ENCODE measurements at regions not wholly inside any gene's neighbourhood (a gene's known extent, or its start where the extent isn't known, plus 50 kb on each side); places are given as distances from the start of the nearest gene placed in this dataset.
A peak's percentile ranks its signal among the peaks of the same experiment; 100 is the strongest.

GRCh38 chrX:54639346-54640102 lies 109.5 kb downstream of the GNL3L start:
- H3K4me1 ChIP-seq (ENCODE audit: insufficient read depth, low read length, severe bottlenecking): peaks cover 17% of the 10 kb centered on the region
- no peaks in the 10 kb centered on the region for H3K79me2 ChIP-seq (ENCODE audit: insufficient read depth, low read length)
- H4K20me1 ChIP-seq (ENCODE audit: insufficient read depth, low read length): no peaks in the 10 kb centered on the region
- no peaks in the 10 kb centered on the region for H3F3A ChIP-seq (ENCODE audit: insufficient read depth, low read length)
- peak overlapping the region; percentile 76 for H3K27ac ChIP-seq (ENCODE audit: low read depth, low read length, poor library complexity, severe bottlenecking)
- H3K27me3 ChIP-seq (ENCODE audit: insufficient read depth, low read length): no peaks in the 10 kb centered on the region
- no peaks in the 10 kb centered on the region for H3K9me2 ChIP-seq (ENCODE audit: low read depth, low read length)
- no peak overlapping the region for H2AFZ ChIP-seq (ENCODE audit: low read length)
- peak overlapping the region; percentile 62 for H3K4me2 ChIP-seq (ENCODE audit: low read length)
- TF ChIP-seq EZH2 (IDR thresholded peaks at IDR 0.05; ENCODE audit: borderline replicate concordance, low read length): no peak
- TF ChIP-seq CTCF (IDR thresholded peaks at IDR 0.05; ENCODE audit: low read length): peak; percentile 54
- H3K4me3 ChIP-seq (ENCODE audit: low read depth, low read length, poor library complexity, severe bottlenecking): peak overlapping the region; percentile 65
- no peaks in the 10 kb centered on the region for H3K9me3 ChIP-seq (ENCODE audit: low read length)
- H3K36me3 ChIP-seq (ENCODE audit: insufficient read depth, low read length): no peaks in the 10 kb centered on the region
- peak overlapping the region; percentile 62 for H3K9ac ChIP-seq (ENCODE audit: low read length)

GRCh38 chrX:54640103-54640690 lies 110.2 kb downstream of the GNL3L start:
- Histone ChIP-seq H3K4me2 (ENCODE audit: low read length) (peak overlapping the region; percentile 62), H2AFZ (ENCODE audit: low read length) (no peak overlapping the region), H3K4me1 (ENCODE audit: insufficient read depth, low read length, severe bottlenecking) (peaks cover 17% of the 10 kb centered on the region), H3K27me3 (ENCODE audit: insufficient read depth, low read length) (no peaks in the 10 kb centered on the region), H3K9me2 (ENCODE audit: low read depth, low read length) (no peaks in the 10 kb centered on the region), H3K36me3 (ENCODE audit: insufficient read depth, low read length) (no peaks in the 10 kb centered on the region), H3K79me2 (ENCODE audit: insufficient read depth, low read length) (no peaks in the 10 kb centered on the region), H3K9me3 (ENCODE audit: low read length) (no peaks in the 10 kb centered on the region), H3K4me3 (ENCODE audit: low read depth, low read length, poor library complexity, severe bottlenecking) (peak overlapping the region; percentile 65), H4K20me1 (ENCODE audit: insufficient read depth, low read length) (no peaks in the 10 kb centered on the region), H3K27ac (ENCODE audit: low read depth, low read length, poor library complexity, severe bottlenecking) (peak overlapping the region; percentile 76), H3K9ac (ENCODE audit: low read length) (peak overlapping the region; percentile 62), H3F3A (ENCODE audit: insufficient read depth, low read length) (no peaks in the 10 kb centered on the region)
- no peak for TF ChIP-seq CTCF (IDR thresholded peaks at IDR 0.05; ENCODE audit: low read length)
- no peak for TF ChIP-seq EZH2 (IDR thresholded peaks at IDR 0.05; ENCODE audit: borderline replicate concordance, low read length)

GRCh38 chrX:54640736-54641135 lies 110.7 kb downstream of the GNL3L start:
- peak overlapping the region; percentile 62; the same call in 1 of the 2 replicates for H3K4me2 ChIP-seq (ENCODE audit: low read length)
- H3K4me1 ChIP-seq (ENCODE audit: insufficient read depth, low read length, severe bottlenecking): peaks cover 17% of the 10 kb centered on the region
- H3K36me3 ChIP-seq (ENCODE audit: insufficient read depth, low read length): no peaks in the 10 kb centered on the region
- no peaks in the 10 kb centered on the region for H3K9me2 ChIP-seq (ENCODE audit: low read depth, low read length)
- H3K9ac ChIP-seq (ENCODE audit: low read length): no peak overlapping the region
- no peaks in the 10 kb centered on the region for H3K27me3 ChIP-seq (ENCODE audit: insufficient read depth, low read length)
- H3K4me3 ChIP-seq (ENCODE audit: low read depth, low read length, poor library complexity, severe bottlenecking): no peak overlapping the region
- no peaks in the 10 kb centered on the region for H4K20me1 ChIP-seq (ENCODE audit: insufficient read depth, low read length)
- H3K79me2 ChIP-seq (ENCODE audit: insufficient read depth, low read length): no peaks in the 10 kb centered on the region
- no peaks in the 10 kb centered on the region for H3F3A ChIP-seq (ENCODE audit: insufficient read depth, low read length)
- H3K27ac ChIP-seq (ENCODE audit: low read depth, low read length, poor library complexity, severe bottlenecking): peak overlapping the region; percentile 76
- H2AFZ ChIP-seq (ENCODE audit: low read length): no peak overlapping the region
- TF ChIP-seq CTCF (IDR thresholded peaks at IDR 0.05; ENCODE audit: low read length): no peak
- no peak for TF ChIP-seq EZH2 (IDR thresholded peaks at IDR 0.05; ENCODE audit: borderline replicate concordance, low read length)
- H3K9me3 ChIP-seq (ENCODE audit: low read length): no peaks in the 10 kb centered on the region
